IMR-90 (cell line): ENCODE measurements at regions not wholly inside any gene's neighbourhood (a gene's known extent, or its start where the extent isn't known, plus 50 kb on each side); places are given as distances from the start of the nearest gene placed in this dataset.

ENCODE experiments used
- ATAC-seq: fragments of 200-7000 bp; cut with Tn5 transposase; 2 replicates; pipeline ENCODE4 v1.9.1; 2020; ENCODE audit warnings: low read depth, mild to moderate bottlenecking, moderate library complexity
- BruUV-seq: library from RNA; stranded (reverse); fragments of 400-500 nt; replicated peaks from 2 replicates; lab custom pipeline; 2021; lab: Mats Ljungman, UMichigan
- CTCF ChIA-PET: fragments of 300-600 bp; formaldehyde crosslinking; extraction: SDS; loops from one replicate; lab custom pipeline; 2021; ENCODE audit warnings: antibody characterized with exemption; lab: Yijun Ruan, JAX
- POLR2A ChIA-PET: fragments of 300-600 bp; sonication (Branson Sonifier 250); formaldehyde crosslinking; loops from one replicate; lab custom pipeline; 2022; ENCODE audit warnings: antibody characterized with exemption; ENCODE audit not compliant: unreplicated experiment; lab: Charles Lee
- DNase-seq: peaks from one replicate; pipeline ENCODE4 v3.0.0; 2013
- H2AFZ ChIP-seq: replicated peaks from 2 replicates; pipeline ENCODE3; 2013; ENCODE audit warnings: low read length, mild to moderate bottlenecking; ENCODE audit not compliant: poor library complexity
- H2AK5ac ChIP-seq: 2 replicates; pipeline ENCODE4 v1.6.1; 2013; ENCODE audit warnings: low read depth, low read length, inconsistent platforms
- H2AK9ac ChIP-seq: replicated peaks from 2 replicates; pipeline ENCODE3; 2013; ENCODE audit warnings: mild to moderate bottlenecking, low read depth, low read length, moderate library complexity; ENCODE audit not compliant: poor library complexity
- H2BK120ac ChIP-seq: 2 replicates; pipeline ENCODE4 v1.6.1; 2013; ENCODE audit warnings: low read depth, low read length, inconsistent platforms
- H2BK15ac ChIP-seq: 3 replicates; pipeline ENCODE4 v1.6.1; 2013; ENCODE audit warnings: low read depth, low read length, inconsistent platforms
- H2BK20ac ChIP-seq: 2 replicates; pipeline ENCODE4 v1.6.1; 2013; ENCODE audit warnings: low read depth, mild to moderate bottlenecking, inconsistent platforms, low read length, moderate library complexity
- H2BK5ac ChIP-seq: 2 replicates; pipeline ENCODE4 v1.6.1; 2013; ENCODE audit warnings: mild to moderate bottlenecking, low read depth, low read length, inconsistent platforms; ENCODE audit not compliant: poor library complexity, severe bottlenecking
- H3K14ac ChIP-seq: replicated peaks from 2 replicates; pipeline ENCODE4 v1.6.1; 2013; ENCODE audit warnings: low read depth, low read length, inconsistent platforms
- H3K18ac ChIP-seq: 2 replicates; pipeline ENCODE4 v1.6.1; 2013; ENCODE audit warnings: low read depth, low read length, control low read depth
- H3K23ac ChIP-seq: 2 replicates; pipeline ENCODE4 v1.6.1; 2013; ENCODE audit warnings: low read depth, low read length, inconsistent platforms
- H3K27ac ChIP-seq: 2 replicates; pipeline ENCODE4 v1.5.1; 2013; ENCODE audit warnings: mild to moderate bottlenecking, control low read depth, low read length; ENCODE audit not compliant: insufficient read depth
- H3K27me3 ChIP-seq: 2 replicates; pipeline ENCODE4 v1.6.1; 2013; ENCODE audit warnings: low read length; ENCODE audit not compliant: control insufficient read depth, insufficient read depth
- H3K36me3 ChIP-seq: 2 replicates; pipeline ENCODE4 v1.6.1; 2013; ENCODE audit warnings: low read length, mixed read lengths; ENCODE audit not compliant: control insufficient read depth, insufficient read depth
- H3K4ac ChIP-seq: 2 replicates; pipeline ENCODE4 v1.6.1; 2013; ENCODE audit warnings: low read depth, low read length, inconsistent platforms
- H3K4me1 ChIP-seq: 2 replicates; pipeline ENCODE4 v1.6.1; 2013; ENCODE audit warnings: low read length, mixed read lengths; ENCODE audit not compliant: control insufficient read depth, insufficient read depth
- H3K4me2 ChIP-seq: 2 replicates; pipeline ENCODE4 v1.6.1; 2013; ENCODE audit warnings: low read depth, mild to moderate bottlenecking, control low read depth, low read length, moderate library complexity
- H3K4me3 ChIP-seq: 2 replicates; pipeline ENCODE4 v1.5.1; 2013; ENCODE audit warnings: low read depth, mild to moderate bottlenecking, control low read depth, low read length, moderate library complexity; ENCODE audit not compliant: insufficient read depth
- H3K56ac ChIP-seq: 2 replicates; pipeline ENCODE4 v1.6.1; 2013; ENCODE audit warnings: low read length, inconsistent platforms; ENCODE audit not compliant: insufficient read depth; ENCODE audit errors: extremely low read depth
- H3K79me1 ChIP-seq, 2 experiments: 2 replicates each; pipeline ENCODE4 v1.6.1; 2013; ENCODE audit warnings: low read length in 2 of 2, inconsistent platforms in 1 of 2, low read depth in 1 of 2
- H3K9ac ChIP-seq: 2 replicates; pipeline ENCODE4 v1.6.1; 2013; ENCODE audit warnings: low read depth, low read length, control low read depth
- H3K9me1 ChIP-seq: 2 replicates; pipeline ENCODE4 v1.6.1; 2013; ENCODE audit warnings: low read length, inconsistent platforms; ENCODE audit not compliant: insufficient read depth
- H3K9me3 ChIP-seq: 2 replicates; pipeline ENCODE4 v1.6.1; 2013; ENCODE audit warnings: low read length; ENCODE audit not compliant: control insufficient read depth, insufficient read depth
- H4K20me1 ChIP-seq: 2 replicates; pipeline ENCODE4 v1.6.1; 2013; ENCODE audit warnings: low read length, inconsistent platforms; ENCODE audit not compliant: insufficient read depth
- H4K5ac ChIP-seq: 2 replicates; pipeline ENCODE4 v1.6.1; 2013; ENCODE audit warnings: mild to moderate bottlenecking, low read depth, low read length, control low read depth
- H4K8ac ChIP-seq, 2 experiments: 2 replicates each; pipeline ENCODE4 v1.6.1; 2013; ENCODE audit warnings: low read depth in 2 of 2, low read length in 2 of 2, control low read depth in 1 of 2, inconsistent platforms in 1 of 2
- H4K91ac ChIP-seq: 2 replicates; pipeline ENCODE4 v1.6.1; 2013; ENCODE audit warnings: low read depth, low read length, inconsistent platforms; ENCODE audit not compliant: insufficient read depth
- BHLHE40 ChIP-seq: fragments of 150-350 bp; IDR thresholded peaks from 2 replicates; pipeline ENCODE4 v1.6.1; 2016; ENCODE audit warnings: mild to moderate bottlenecking, low read depth, low read length
- CEBPB ChIP-seq: IDR thresholded peaks from 2 replicates; pipeline ENCODE4 v1.6.1; 2012; ENCODE audit warnings: low read depth, low read length, improper control_type of control experiment
- CHD1 ChIP-seq: IDR thresholded peaks from 2 replicates; pipeline ENCODE4 v1.6.1; 2012; ENCODE audit warnings: low read depth, low read length, improper control_type of control experiment
- CTCF ChIP-seq: conservative IDR thresholded peaks from 2 replicates; pipeline ENCODE4 v1.5.1; 2012; ENCODE audit warnings: mild to moderate bottlenecking, low read depth, low read length, improper control_type of control experiment
- ELK1 ChIP-seq: fragments of 150-350 bp; IDR thresholded peaks from 2 replicates; pipeline ENCODE4 v1.6.1; 2016; ENCODE audit warnings: low read depth, mild to moderate bottlenecking, low read length, moderate library complexity, borderline replicate concordance
- FOS ChIP-seq: fragments of 150-350 bp; IDR thresholded peaks from 2 replicates; pipeline ENCODE4 v1.6.1; 2016; ENCODE audit warnings: low read depth, low read length
- MAFK ChIP-seq: IDR thresholded peaks from 2 replicates; pipeline ENCODE4 v1.6.1; 2012; ENCODE audit warnings: low read depth, low read length, improper control_type of control experiment
- MAZ ChIP-seq: IDR thresholded peaks from 2 replicates; pipeline ENCODE4 v1.6.1; 2012; ENCODE audit warnings: low read depth, mild to moderate bottlenecking, low read length, improper control_type of control experiment, moderate library complexity, borderline replicate concordance
- MXI1 ChIP-seq: IDR thresholded peaks from 2 replicates; pipeline ENCODE4 v1.6.1; 2012; ENCODE audit warnings: low read depth, mild to moderate bottlenecking, low read length, moderate library complexity, borderline replicate concordance
- NFE2L2 ChIP-seq: fragments of 150-350 bp; IDR thresholded peaks from 2 replicates; pipeline ENCODE4 v1.6.1; 2016; ENCODE audit warnings: low read depth, mild to moderate bottlenecking, low read length
- POLR2A ChIP-seq: IDR thresholded peaks from 2 replicates; pipeline ENCODE4 v1.6.1; 2012; ENCODE audit warnings: mild to moderate bottlenecking, low read depth, low read length
- RAD21 ChIP-seq: IDR thresholded peaks from 2 replicates; pipeline ENCODE4 v1.6.1; 2012; ENCODE audit warnings: low read length, improper control_type of control experiment
- RCOR1 ChIP-seq: IDR thresholded peaks from 2 replicates; pipeline ENCODE4 v1.6.1; 2012; ENCODE audit warnings: mild to moderate bottlenecking, low read length, improper control_type of control experiment; ENCODE audit not compliant: insufficient replicate concordance
- RFX5 ChIP-seq: IDR thresholded peaks from 2 replicates; pipeline ENCODE4 v1.8.0; 2012; ENCODE audit warnings: low read depth, mild to moderate bottlenecking, low read length, moderate library complexity
- SMC3 ChIP-seq: fragments of 150-350 bp; IDR thresholded peaks from 2 replicates; pipeline ENCODE4 v1.6.1; 2016; ENCODE audit warnings: low read depth, mild to moderate bottlenecking, antibody characterized with exemption, low read length, moderate library complexity
- USF2 ChIP-seq: fragments of 150-350 bp; IDR thresholded peaks from 2 replicates; pipeline ENCODE4 v1.6.1; 2017; ENCODE audit warnings: mild to moderate bottlenecking, antibody characterized with exemption, low read length, low read depth
- WGBS, 2 experiments: methylation state at CpG; one replicate each; pipeline versions ENCODE4 v1.1.5 to v1.1.7; 2013; ENCODE audit warnings: missing lambda C conversion rate in 2 of 2; ENCODE audit not compliant: insufficient read length in 1 of 2; ENCODE audit errors: extremely low coverage in 2 of 2; 5-methylcytosine and 5-hydroxymethylcytosine counted together
- dilution Hi-C: fragments of 300-500 bp; cut with HindIII; formaldehyde crosslinking; loops from one replicate; pipeline ENCODE4 v1.14.3; 2018; ENCODE audit warnings: low sequenced_read_pairs; ENCODE audit not compliant: unreplicated experiment
- in situ Hi-C: fragments of 300-500 bp; cut with MboI; formaldehyde crosslinking; loops from 3 replicates; pipeline ENCODE4 v1.14.3; 2019; ENCODE audit warnings: low sequenced_read_pairs, inconsistent platforms, mixed read lengths
- intact Hi-C: fragments of 100-400 bp; cut with micrococcal nuclease; formaldehyde crosslinking; loops from 2 replicates; pipeline ENCODE4 v1.10.0; 2022

- no peak for ATAC-seq
Observed at GRCh38 chr2:8049851-8050571, 631.8 kb upstream of the ID2 start.

More at GRCh38 chr2:8049851-8050571, 631.8 kb upstream of the ID2 start:
- dilution Hi-C loops (no loop called here), intact Hi-C loops (no loop called here), in situ Hi-C loops (no loop called here)
- H2BK120ac ChIP-seq: no peak overlapping the region
- H3K4me3 ChIP-seq: no peak overlapping the region
- POLR2A ChIA-PET: no interaction called here
- H4K20me1 ChIP-seq: no peaks in the 10 kb centered on the region
- H3K4me2 ChIP-seq: no peak overlapping the region
- H3K27me3 ChIP-seq: no peaks in the 10 kb centered on the region; the same call in 1 of the 2 replicates
- DNase-seq: no peak
- no peak overlapping the region for H4K8ac ChIP-seq
- H2BK5ac ChIP-seq: no peak overlapping the region
- no peak overlapping the region for H4K91ac ChIP-seq
- no peak overlapping the region for H3K4ac ChIP-seq
- H3K56ac ChIP-seq: no peak overlapping the region
- H3K79me1 ChIP-seq: no peaks in the 10 kb centered on the region
- H4K5ac ChIP-seq: no peak overlapping the region
- no peak overlapping the region for H2AK9ac ChIP-seq
- no peak overlapping the region for H3K27ac ChIP-seq
- no TSS peak for BruUV-seq
- H2AK5ac ChIP-seq: no peak overlapping the region
- H2AFZ ChIP-seq: no peak overlapping the region
- no peak overlapping the region for H3K14ac ChIP-seq
- no peak overlapping the region for H2BK20ac ChIP-seq
- no peaks in the 10 kb centered on the region for H3K9me1 ChIP-seq
- CTCF ChIA-PET: no interaction called here
- no peaks in the 10 kb centered on the region for H3K4me1 ChIP-seq
- H3K23ac ChIP-seq: no peak overlapping the region
- no CpG with 5 or more reads among the region's 3 CpGs for WGBS, 2 experiments
- H3K36me3 ChIP-seq: no peaks in the 10 kb centered on the region
- H3K9me3 ChIP-seq: no peaks in the 10 kb centered on the region
- no peak overlapping the region for H3K9ac ChIP-seq
- no peak overlapping the region for H3K18ac ChIP-seq
- H2BK15ac ChIP-seq: no peak overlapping the region
- TF ChIP-seq MAFK (no peak), RAD21 (no peak), RCOR1 (no peak), POLR2A (no peak), MXI1 (no peak), MAZ (no peak), USF2 (no peak), SMC3 (no peak), NFE2L2 (no peak), ELK1 (no peak), RFX5 (no peak), BHLHE40 (no peak), FOS (no peak), CTCF (no peak), CEBPB (no peak), CHD1 (no peak)
